ENCODE measurements at regions not wholly inside any gene's neighbourhood (a gene's known extent, or its start where the extent isn't known, plus 50 kb on each side); places are given as distances from the start of the nearest gene placed in this dataset.
A peak's percentile ranks its signal among the peaks of the same experiment; 100 is the strongest.

DNA sequence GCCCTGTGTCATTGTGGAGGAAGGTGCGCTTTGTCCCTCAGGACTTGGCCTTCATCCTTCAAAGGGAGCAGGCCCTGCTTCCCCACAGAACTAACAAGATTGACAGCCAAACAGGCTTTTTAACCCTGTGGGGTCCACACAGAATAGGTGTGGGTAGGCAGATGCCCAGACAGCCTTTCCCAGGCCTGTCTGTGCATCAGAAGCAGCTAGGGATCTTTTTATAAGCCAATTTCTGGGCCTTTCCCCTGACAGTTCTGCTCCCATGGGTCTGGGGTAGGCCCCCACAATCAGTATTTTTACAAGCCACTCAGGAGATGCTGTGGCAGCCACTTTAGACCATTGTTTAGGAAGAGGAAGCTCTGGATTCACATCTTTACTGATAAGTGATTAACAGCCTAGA lies 69.2 kb downstream of the MRPL46 start:
- TF ChIP-seq, protein P1, sequence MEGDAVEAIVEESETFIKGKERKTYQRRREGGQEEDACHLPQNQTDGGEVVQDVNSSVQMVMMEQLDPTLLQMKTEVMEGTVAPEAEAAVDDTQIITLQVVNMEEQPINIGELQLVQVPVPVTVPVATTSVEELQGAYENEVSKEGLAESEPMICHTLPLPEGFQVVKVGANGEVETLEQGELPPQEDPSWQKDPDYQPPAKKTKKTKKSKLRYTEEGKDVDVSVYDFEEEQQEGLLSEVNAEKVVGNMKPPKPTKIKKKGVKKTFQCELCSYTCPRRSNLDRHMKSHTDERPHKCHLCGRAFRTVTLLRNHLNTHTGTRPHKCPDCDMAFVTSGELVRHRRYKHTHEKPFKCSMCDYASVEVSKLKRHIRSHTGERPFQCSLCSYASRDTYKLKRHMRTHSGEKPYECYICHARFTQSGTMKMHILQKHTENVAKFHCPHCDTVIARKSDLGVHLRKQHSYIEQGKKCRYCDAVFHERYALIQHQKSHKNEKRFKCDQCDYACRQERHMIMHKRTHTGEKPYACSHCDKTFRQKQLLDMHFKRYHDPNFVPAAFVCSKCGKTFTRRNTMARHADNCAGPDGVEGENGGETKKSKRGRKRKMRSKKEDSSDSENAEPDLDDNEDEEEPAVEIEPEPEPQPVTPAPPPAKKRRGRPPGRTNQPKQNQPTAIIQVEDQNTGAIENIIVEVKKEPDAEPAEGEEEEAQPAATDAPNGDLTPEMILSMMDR (conservative IDR thresholded peaks at IDR 0.05; ENCODE audit: low read length) = no peak
- no peak for TF ChIP-seq EZH2phosphoT487 (IDR thresholded peaks at IDR 0.05; ENCODE audit: borderline replicate concordance)
- H3K9ac ChIP-seq (ENCODE audit: low read depth, low read length, poor library complexity, severe bottlenecking) = no peak overlapping the region
- H3K4me1 ChIP-seq (ENCODE audit: insufficient read depth, low read length, poor library complexity, severe bottlenecking) = peaks cover 81% of the 10 kb centered on the region
- H3K36me3 ChIP-seq (ENCODE audit: insufficient read depth, low read length) = no peaks in the 10 kb centered on the region
- no peaks in the 10 kb centered on the region for H3K9me3 ChIP-seq (ENCODE audit: insufficient read depth, low read depth, low read length)
- no peaks in the 10 kb centered on the region for H3K9me2 ChIP-seq (replicated peaks; ENCODE audit: low read depth, low read length)
- H3K4me3 ChIP-seq (ENCODE audit: low read length, poor library complexity, severe bottlenecking) = no peak overlapping the region
- H2AFZ ChIP-seq (ENCODE audit: low read length) = no peak overlapping the region
- peak overlapping the region; percentile 60 for H3K4me2 ChIP-seq (ENCODE audit: low read depth, low read length, poor library complexity, severe bottlenecking)
- no peaks in the 10 kb centered on the region for H4K20me1 ChIP-seq (ENCODE audit: insufficient read depth, low read length, poor library complexity, severe bottlenecking)
- no peaks in the 10 kb centered on the region for H3K27me3 ChIP-seq (ENCODE audit: insufficient read depth, low read length, poor library complexity, severe bottlenecking)
- H3K79me2 ChIP-seq (ENCODE audit: insufficient read depth, low read length) = no peaks in the 10 kb centered on the region
- peaks cover 5% of the 10 kb centered on the region; the same call in 1 of the 2 replicates for H3F3A ChIP-seq (ENCODE audit: low read depth)

DNA sequence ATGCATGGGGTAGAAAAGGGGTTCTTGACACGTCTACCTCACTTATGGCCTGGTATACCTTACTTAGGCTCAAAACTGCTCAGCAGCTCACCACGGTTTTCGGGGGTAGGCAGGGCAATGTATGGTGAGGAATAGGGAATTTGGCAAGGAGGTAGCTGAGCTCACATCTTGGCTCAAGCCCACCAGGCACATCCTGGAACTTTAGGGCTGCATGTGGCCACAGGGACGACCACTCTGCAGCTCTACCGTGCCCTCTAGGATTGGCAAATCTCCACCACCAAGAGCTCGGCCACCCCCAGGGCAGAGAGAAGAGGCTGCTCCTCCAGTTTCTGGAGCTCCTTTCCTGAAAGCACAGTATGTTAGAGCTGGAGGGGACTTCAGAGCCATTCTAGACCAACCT lies 69.7 kb downstream of the MRPL46 start:
- no peaks in the 10 kb centered on the region for H3K79me2 ChIP-seq (ENCODE audit: insufficient read depth, low read length)
- H2AFZ ChIP-seq (ENCODE audit: low read length) = no peak overlapping the region
- H3K9me2 ChIP-seq (replicated peaks; ENCODE audit: low read depth, low read length) = no peaks in the 10 kb centered on the region
- H3K4me3 ChIP-seq (ENCODE audit: low read length, poor library complexity, severe bottlenecking) = no peak overlapping the region
- no peaks in the 10 kb centered on the region for H3K9me3 ChIP-seq (ENCODE audit: insufficient read depth, low read depth, low read length)
- no peaks in the 10 kb centered on the region for H3K36me3 ChIP-seq (ENCODE audit: insufficient read depth, low read length)
- H3K27me3 ChIP-seq (ENCODE audit: insufficient read depth, low read length, poor library complexity, severe bottlenecking) = no peaks in the 10 kb centered on the region
- 0 out of 2 replicates have a peak, but pooled peaks cover under 1% of the 10 kb centered on the region for H3F3A ChIP-seq (ENCODE audit: low read depth)
- peaks cover 78% of the 10 kb centered on the region for H3K4me1 ChIP-seq (ENCODE audit: insufficient read depth, low read length, poor library complexity, severe bottlenecking)
- TF ChIP-seq, protein P1 (conservative IDR thresholded peaks at IDR 0.05; ENCODE audit: low read length) = no peak
- no peak for TF ChIP-seq EZH2phosphoT487 (IDR thresholded peaks at IDR 0.05; ENCODE audit: borderline replicate concordance)
- H4K20me1 ChIP-seq (ENCODE audit: insufficient read depth, low read length, poor library complexity, severe bottlenecking) = no peaks in the 10 kb centered on the region
- H3K4me2 ChIP-seq (ENCODE audit: low read depth, low read length, poor library complexity, severe bottlenecking) = peak overlapping the region; percentile 60
- no peak overlapping the region for H3K9ac ChIP-seq (ENCODE audit: low read depth, low read length, poor library complexity, severe bottlenecking)

DNA sequence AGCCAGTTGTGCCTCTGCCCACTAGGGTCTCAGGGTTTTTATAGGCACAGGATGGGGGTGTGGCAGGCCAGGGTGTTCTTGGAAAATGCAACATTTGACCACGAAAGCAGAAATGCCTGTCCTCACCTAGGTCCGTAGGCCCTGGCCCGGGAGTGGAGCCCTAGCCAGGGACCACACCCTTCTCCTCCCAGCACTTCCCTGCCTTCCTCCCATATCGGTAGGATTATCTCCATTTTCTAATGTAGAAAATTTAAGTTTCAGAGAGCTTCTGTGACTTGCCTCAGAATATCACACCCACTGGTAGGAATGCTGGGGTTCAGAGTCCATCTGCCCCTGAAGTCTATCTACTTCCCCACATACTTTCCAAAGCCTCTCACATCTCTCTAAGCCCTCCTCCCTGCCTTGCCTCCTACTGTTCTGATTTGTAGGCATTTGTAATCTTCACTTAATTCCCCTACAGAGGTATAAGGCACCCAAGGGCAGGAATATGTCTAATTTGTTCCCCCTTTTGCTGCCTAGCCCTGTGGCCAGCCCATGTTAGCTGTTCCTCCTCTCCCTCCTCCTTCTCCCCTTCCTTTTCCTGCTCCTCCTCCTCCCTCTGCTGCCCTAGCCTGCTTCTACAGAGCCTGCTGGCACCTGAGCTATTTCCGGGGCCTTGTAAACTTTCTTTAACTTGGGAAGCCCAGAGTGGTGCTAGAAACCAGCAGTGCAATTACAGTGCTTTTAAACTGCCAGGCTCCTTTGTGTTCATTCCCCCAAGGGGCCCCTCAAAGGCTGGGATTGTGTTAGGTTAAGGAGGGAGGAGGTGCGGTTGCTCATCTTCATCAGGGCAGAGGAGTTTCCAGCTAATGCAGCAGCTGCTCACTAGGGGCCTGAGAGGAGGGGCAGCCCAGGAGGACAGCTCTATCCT lies 71.1 kb downstream of the MRPL46 start:
- H3K79me2 ChIP-seq (ENCODE audit: insufficient read depth, low read length) = no peaks in the 10 kb centered on the region
- peaks cover 75% of the 10 kb centered on the region for H3K4me1 ChIP-seq (ENCODE audit: insufficient read depth, low read length, poor library complexity, severe bottlenecking)
- no peaks in the 10 kb centered on the region for H3K9me2 ChIP-seq (replicated peaks; ENCODE audit: low read depth, low read length)
- no peaks in the 10 kb centered on the region for H3K36me3 ChIP-seq (ENCODE audit: insufficient read depth, low read length)
- TF ChIP-seq, protein P1 (conservative IDR thresholded peaks at IDR 0.05; ENCODE audit: low read length) = no peak
- TF ChIP-seq EZH2phosphoT487 (IDR thresholded peaks at IDR 0.05; ENCODE audit: borderline replicate concordance) = no peak
- 0 out of 2 replicates have a peak overlapping the region, but pooled peaks have one; percentile 11 for H2AFZ ChIP-seq (ENCODE audit: low read length)
- peak overlapping the region; percentile 41 for H3K9ac ChIP-seq (ENCODE audit: low read depth, low read length, poor library complexity, severe bottlenecking)
- H3K9me3 ChIP-seq (ENCODE audit: insufficient read depth, low read depth, low read length) = no peaks in the 10 kb centered on the region
- H3K4me2 ChIP-seq (ENCODE audit: low read depth, low read length, poor library complexity, severe bottlenecking) = peak overlapping the region; percentile 51
- H4K20me1 ChIP-seq (ENCODE audit: insufficient read depth, low read length, poor library complexity, severe bottlenecking) = no peaks in the 10 kb centered on the region
- peak overlapping the region; percentile 1 for H3K4me3 ChIP-seq (ENCODE audit: low read length, poor library complexity, severe bottlenecking)
- H3F3A ChIP-seq (ENCODE audit: low read depth) = no peaks in the 10 kb centered on the region
- H3K27me3 ChIP-seq (ENCODE audit: insufficient read depth, low read length, poor library complexity, severe bottlenecking) = no peaks in the 10 kb centered on the region

All from Loucy (cell line).